ENCODE measurements at regions not wholly inside any gene's neighbourhood (a gene's known extent, or its start where the extent isn't known, plus 50 kb on each side); places are given as distances from the start of the nearest gene placed in this dataset.

- dilution Hi-C loops (cut with MboI; ENCODE audit: extremely low pct_ligation_motif_present, low sequenced_read_pairs), result no loop called here
- intact Hi-C loops (cut with micrococcal nuclease), result no loop called here
- no peak for FAIRE-seq
- no peaks in the 10 kb centered on the region for H4K20me1 ChIP-seq (replicated peaks; ENCODE audit: control insufficient read depth, extremely low read depth, insufficient read depth, low read length)
- no peaks in the 10 kb centered on the region for H3K9me1 ChIP-seq (replicated peaks; ENCODE audit: control insufficient read depth, extremely low read depth, insufficient read depth, low read length)
- H2AFZ ChIP-seq (ENCODE audit: low read depth, low read length), result no peak overlapping the region
- no peak overlapping the region for H3K9ac ChIP-seq (replicated peaks; ENCODE audit: extremely low read depth, insufficient read depth, low read length)
- POLR2A ChIA-PET, result no interaction called here
- H3K27me3 ChIP-seq (ENCODE audit: control insufficient read depth in 2 of 2, insufficient read depth in 2 of 2, low read length in 2 of 2), result no peaks in the 10 kb centered on the region
- no peak overlapping the region for H3K27ac ChIP-seq (ENCODE audit: insufficient read depth, low read depth, low read length)
- H3K4me2 ChIP-seq (ENCODE audit: insufficient read depth, low read length), result no peak overlapping the region
- BruUV-seq (replicated peaks), result no TSS peak
- H3K4me3 ChIP-seq (replicated peaks in 1 of 3; ENCODE audit: insufficient read depth in 1 of 3, low read depth in 1 of 3, low read length in 3 of 3), result no peak overlapping the region
- DNase-seq (ENCODE audit: low read depth, low spot score), result no peak
- H3K36me3 ChIP-seq (ENCODE audit: control insufficient read depth in 2 of 2, extremely low read depth in 1 of 2, insufficient read depth in 2 of 2, low read length in 2 of 2), result no peaks in the 10 kb centered on the region
- no peaks in the 10 kb centered on the region for H3K4me1 ChIP-seq (ENCODE audit: control insufficient read depth, extremely low read depth, insufficient read depth, low read length)
- CTCF ChIA-PET, result no interaction called here
- peaks cover 1% of the 10 kb centered on the region for H3K9me3 ChIP-seq (replicated peaks; ENCODE audit: control insufficient read depth, insufficient read depth, low read length)
- TF ChIP-seq MYC (IDR thresholded peaks at IDR 0.05; ENCODE audit: low read depth, low read length) (no peak), JUN (IDR thresholded peaks at IDR 0.05; ENCODE audit: borderline replicate concordance, insufficient read depth, insufficient read length, low read depth) (no peak), FOS (IDR thresholded peaks at IDR 0.05; ENCODE audit: borderline replicate concordance, insufficient read depth, low read length) (no peak), MAX (IDR thresholded peaks at IDR 0.05; ENCODE audit: insufficient read depth, insufficient read length) (no peak), CTCF (IDR thresholded peaks at IDR 0.05; ENCODE audit: extremely low read depth in 1 of 2, insufficient read depth in 1 of 2, low read depth in 1 of 2, low read length in 2 of 2) (no peak), POLR2A (IDR thresholded peaks at IDR 0.05; ENCODE audit: low read depth, low read length) (no peak), POLR2AphosphoS5 (IDR thresholded peaks at IDR 0.05; ENCODE audit: insufficient read depth, low read depth, low read length) (no peak), GATA2 (IDR thresholded peaks at IDR 0.05; ENCODE audit: insufficient read depth, insufficient read length, low read depth, low read length) (no peak), EZH2 (IDR thresholded peaks at IDR 0.05; ENCODE audit: borderline replicate concordance, low read depth, low read length, severe bottlenecking) (no peak)
- H3K79me2 ChIP-seq (ENCODE audit: control insufficient read depth, insufficient read depth, low read length), result no peaks in the 10 kb centered on the region
Observed at GRCh38 chr5:155768332-155768731, 558.6 kb upstream of the SGCD start.

Data from endothelial cell of umbilical vein (primary cell).